HG03460 (cell line): ENCODE measurements at regions not wholly inside any gene's neighbourhood (a gene's known extent, or its start where the extent isn't known, plus 50 kb on each side); places are given as distances from the start of the nearest gene placed in this dataset.

Source experiments
- ATAC-seq: cut with Tn5 transposase; IDR thresholded peaks from one replicate; pipeline ENCODE4 v1.9.1; 2021; ENCODE audit not compliant: unreplicated experiment

DNA sequence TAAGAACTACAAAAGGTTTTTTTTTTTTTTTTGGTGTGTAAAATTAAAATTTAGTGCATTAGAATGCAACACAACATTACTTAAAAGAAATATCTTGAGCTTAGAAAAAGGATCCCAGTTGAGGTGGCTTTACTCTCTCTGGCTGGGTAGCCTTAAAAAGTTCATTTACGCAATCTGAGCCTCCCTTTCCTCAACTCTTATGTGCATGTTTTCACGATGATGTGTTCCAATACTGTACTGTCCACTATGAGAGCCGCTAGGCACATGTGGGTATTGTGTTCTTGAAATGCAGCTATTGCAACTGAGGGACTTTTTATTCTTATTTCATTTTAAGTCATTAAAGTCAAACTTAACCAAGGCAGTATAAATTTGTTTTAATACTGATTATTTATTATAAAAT lies 460.9 kb upstream of the SYT1 start:
- ATAC-seq: no peak

DNA sequence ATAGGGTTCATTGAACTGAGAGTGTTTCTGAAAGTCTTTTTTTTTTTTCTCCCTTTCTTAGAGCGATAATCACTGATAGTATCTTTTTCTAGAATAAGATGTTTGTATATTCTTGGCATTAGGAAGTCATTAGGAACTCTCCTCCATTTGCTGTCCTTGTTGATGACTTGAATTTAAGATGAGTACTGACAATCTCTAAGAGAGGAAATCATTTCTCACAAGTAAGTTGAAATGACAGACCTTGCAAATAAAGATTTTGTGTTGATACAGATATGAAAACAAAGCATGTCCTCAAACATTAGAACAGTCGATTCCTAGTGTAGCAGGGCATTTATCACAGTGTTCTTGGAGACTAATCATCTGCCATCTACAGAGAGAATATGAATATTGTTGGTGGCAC lies 458.4 kb upstream of the SYT1 start:
- ATAC-seq: no peak

DNA sequence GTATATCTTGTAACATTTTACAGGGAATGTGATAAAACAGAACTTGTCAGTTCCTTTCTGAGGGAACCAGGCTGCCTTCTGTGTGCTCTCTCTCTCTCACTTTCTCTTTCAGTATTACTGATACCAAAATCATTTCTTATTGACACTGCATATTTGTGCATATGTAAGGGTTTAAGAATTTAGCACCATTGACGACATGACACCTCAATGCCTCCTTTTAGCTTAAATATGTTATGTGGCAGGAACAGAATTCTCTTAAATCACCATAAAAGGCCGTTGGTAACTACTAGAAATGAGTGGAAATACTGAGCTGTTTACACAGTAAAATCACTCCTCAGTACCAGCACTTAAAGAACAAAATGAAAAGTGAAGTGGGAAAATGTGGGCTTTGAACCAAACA lies 457.7 kb upstream of the SYT1 start:
- ATAC-seq: peak; percentile 83

DNA sequence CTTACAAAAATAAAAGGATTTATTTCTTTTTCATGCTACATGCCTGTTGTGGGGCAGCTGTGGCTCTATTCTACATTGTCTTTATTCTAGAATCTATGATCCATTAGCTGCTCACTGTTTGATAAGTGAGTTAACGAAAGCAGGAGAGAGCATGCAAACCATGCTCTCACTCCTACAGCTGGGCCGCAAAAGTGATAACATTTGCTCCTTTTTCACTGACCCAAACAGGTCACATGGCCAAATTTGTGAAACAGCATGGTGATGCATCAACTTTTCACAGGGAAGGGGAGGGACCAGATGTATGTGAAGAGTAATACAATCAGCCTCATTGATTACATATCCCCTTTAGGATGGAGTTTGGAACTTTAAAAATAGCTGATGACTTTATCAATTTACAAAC lies 456.9 kb upstream of the SYT1 start:
- no peak for ATAC-seq

DNA sequence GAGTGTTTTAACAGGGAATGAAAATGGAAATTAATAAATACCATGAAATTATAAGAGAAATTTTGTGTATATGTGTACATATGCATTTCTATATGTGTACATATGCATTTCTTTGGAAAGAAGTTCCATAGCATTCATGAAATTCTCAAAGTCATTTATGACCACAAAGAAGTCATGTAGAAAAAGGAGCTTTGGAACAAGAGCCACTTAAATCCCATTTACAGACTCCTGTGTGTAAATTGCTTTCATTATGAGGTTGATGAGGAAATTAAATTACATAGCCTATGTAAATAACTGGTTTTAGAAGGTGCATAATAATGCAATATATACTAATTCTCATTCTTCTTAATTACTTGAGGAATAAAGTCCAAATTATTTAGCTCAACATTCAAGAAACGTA lies 450.5 kb upstream of the SYT1 start:
- ATAC-seq: no peak

DNA sequence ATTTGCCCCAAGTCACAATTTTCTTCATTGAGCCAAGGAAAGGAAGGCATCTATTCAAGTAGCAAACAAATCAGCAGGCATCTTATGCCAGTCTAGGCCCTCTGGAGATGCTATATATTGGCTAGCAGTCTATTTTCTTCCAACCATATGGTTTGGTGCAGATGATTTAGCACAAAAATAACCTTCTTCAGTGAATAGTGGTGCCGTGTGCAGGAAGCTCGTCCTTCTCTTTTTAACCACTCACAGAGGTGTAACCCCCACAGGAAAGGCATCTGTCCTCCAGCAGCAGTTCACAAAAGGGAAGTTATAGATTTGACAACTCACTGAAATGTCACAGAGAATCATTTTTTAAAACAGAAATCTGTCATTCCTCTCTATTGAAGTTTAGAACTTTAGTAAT lies 445.7 kb upstream of the SYT1 start:
- no peak for ATAC-seq

DNA sequence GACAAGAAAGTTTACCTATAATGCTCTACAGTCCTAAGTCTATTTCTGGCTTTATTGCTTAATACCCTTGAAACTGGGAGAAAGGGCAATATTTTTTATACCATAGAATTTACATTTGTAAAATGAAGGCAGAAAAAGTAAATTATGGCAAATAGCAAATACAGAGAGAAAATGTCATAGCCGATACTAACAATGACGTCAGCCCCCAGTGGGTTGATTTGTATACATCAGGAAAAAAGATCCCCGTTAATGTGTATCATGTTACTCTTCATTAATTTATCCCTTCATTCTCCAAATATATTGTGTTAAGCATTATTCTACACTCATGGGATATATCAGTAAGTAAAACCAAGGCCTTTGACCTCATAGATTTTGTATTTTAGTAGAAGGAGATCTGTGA lies 445.1 kb upstream of the SYT1 start:
- ATAC-seq: no peak

DNA sequence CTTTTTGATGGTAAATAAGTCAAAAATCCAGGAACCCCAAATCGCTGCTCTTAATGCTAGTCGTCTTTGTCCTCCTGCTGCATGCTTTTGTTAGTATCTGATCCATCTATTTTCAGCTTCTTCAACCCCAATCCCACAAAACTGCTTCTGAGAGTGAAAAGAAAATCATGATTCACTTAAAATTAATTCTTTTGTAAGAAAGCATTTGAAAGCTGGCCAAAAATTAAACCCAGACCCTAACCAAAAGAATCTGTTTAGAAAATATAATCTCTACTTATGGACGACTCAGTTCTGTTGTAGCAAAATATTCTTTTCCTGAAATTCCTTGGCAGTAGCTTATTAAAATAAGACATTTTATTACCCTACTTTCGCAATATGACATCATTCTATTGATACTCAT lies 443.6 kb upstream of the SYT1 start:
- no peak for ATAC-seq

DNA sequence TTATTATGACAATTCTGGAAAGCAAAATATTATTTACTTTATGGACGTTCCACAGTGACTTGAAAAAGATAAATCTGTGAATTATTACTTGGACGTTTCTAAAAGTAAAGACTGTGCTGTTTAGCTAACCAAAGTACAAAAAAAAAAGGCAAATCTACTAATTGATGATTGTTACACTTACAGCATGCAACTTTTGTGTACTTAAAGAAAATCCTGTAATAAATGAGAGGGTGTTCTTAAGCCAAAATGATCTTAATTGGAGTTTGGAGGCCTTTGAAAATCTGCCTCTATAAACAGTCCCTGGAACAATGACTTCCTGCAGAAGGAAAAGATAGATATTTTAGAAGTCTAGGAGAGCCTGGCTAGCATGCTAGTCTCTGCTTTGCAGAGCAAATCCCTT lies 434.0 kb upstream of the SYT1 start:
- no peak for ATAC-seq

DNA sequence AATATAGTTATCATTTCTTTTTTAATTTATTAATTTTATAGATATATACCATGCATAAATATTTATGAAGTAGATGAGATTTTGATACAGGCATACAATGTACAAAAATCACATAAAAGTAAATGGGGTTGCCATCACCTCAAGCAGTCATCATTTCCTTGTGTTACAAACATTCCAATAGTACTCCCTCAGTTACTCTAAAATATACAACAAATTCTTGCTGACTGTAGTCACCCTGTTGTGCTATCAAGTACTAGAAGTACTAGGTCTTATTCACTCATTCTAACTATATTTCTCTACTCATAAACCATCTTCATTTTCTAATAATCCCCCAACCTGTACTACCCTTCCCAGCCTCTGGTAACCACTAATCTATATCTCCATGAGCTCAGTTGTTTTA lies 432.6 kb upstream of the SYT1 start:
- no peak for ATAC-seq

DNA sequence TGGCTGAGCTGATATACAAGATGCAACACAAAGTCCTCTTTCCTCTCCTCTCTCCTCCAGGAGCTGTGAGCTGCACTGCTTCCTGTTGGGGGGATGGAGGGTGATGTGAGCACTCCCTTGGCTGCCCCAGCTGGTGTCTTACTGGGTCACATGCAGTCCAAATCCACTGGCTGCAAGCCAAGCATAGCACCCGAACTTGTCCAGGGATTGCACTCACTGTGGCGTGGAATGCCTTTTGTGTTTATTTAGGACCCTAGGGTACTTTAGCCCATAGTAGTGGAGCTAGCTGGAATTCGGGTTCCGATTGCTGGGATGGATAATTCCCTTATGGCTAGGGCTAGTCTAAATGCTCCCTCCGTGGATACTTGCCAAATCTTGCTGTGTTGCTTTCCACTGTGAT lies 424.9 kb upstream of the SYT1 start:
- ATAC-seq: no peak

DNA sequence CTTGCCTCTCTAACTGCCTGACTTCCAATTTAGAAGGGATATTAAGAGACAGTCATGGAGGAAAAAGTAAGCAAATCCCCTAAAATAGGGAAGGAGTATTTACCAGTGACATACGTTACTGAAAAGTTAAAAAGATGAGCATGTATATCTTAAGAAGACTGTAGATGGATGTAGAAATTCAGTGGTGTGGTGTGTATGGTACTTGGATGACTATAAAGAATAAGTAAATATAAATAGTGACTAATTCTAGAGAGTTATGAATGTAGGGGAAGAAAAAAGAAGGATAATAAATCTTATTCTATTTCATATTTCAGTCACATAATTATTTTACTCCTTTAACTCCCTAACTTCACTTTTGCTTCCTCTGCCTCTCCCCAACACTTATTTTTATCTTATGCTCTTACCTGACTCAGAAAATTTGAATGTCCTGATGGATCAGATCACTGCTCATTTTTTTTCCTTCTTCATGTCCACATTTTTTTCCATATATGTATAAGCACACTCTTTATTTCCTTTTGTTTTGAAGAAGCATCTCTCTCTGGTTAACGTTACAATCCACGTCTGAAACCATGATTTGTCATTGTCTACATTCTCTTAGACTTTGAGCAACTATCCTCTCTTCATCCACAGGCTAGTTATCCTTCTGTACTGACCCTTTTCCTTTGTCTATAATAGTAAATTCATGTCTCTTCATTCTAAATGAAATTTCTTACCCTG lies 422.7 kb upstream of the SYT1 start:
- no peak for ATAC-seq

DNA sequence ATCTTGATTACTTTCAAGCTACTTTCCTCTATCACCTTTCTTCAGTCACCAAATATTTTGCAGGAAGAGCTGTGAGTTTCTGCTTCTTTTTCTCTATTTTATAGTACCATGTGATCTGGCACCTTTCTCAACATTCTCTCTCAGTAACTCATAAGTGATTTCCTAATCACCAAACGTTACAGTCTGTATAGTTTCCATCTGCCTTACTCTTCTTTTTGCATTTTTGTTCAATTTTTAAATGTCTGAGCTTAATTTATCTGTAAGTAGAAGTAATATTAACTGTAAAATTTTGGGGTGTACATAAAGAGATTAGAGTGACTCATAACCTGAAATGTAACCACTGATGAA lies 422.1 kb upstream of the SYT1 start:
- ATAC-seq: no peak

DNA sequence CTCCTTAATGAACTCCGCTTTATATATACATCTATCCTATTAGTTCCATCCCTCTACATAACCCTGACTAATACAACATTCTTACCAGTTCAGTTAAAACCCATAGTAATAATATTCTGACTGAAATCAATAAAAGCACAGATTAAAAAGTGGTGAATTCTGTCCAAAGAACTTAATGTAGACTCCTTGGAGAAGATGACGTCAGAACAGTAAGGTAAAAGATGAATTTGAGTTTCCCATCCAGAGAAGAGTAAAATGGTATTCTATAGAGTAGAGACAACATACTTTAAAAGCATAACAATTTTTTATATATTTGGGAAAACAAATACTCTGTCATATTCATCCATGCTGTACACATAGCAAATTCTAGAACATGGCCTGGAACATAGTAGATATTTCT lies 418.0 kb upstream of the SYT1 start:
- ATAC-seq: no peak

DNA sequence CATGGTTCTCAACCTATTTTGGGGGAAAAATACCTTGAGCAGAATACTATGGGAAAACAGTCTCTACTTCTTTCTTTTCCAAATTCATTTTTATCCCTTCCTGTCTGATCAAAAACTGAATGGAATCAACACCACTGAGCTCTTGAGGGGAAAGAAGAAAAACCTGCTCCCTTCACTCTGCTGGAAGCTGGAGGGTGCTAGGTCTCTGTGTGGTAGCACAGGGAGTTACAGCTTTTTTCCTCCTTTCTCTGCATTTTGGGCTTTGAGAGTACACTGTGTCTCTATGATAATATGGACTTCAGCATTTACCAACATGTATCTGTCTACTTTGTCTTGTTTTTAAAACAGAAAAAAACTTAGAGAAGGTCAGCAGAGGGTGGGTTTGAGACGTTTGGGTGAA lies 417.2 kb upstream of the SYT1 start:
- ATAC-seq: no peak

DNA sequence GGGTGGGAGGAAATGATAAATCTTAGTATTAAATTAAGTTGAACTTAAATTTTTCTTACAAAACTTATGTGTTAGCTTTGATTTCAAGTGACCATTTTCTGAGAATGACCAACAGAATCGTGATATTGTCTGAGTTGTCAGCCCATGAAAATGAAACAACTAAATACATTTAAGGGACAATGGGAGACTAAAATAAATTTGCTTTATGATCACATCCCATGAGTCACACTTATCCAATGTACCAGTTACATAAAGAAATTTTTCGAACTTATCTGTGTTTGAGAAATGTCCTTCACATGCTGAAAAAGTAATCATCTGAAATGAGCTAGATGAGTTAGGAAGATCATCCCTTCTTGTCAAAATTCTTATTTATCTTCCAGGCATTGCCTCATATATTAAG lies 415.9 kb upstream of the SYT1 start:
- no peak for ATAC-seq

DNA sequence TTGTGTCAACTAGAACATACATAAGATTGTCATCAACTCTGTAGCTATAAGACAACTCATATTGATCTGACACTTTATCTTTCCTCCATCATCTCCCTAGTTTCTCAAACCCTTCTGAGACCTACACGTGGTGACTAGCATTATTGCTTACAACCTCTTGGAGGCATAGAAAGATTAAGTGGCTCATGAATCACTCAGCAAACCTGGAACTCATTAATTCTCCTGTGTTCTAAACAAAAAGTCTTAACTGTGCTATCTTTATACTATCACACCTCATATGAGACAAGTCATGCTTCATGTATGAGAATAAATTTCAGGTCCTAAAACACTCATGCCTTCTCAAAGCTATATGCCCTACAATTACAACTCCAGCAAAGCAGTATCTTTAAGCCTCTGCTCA lies 408.6 kb upstream of the SYT1 start:
- ATAC-seq: no peak

DNA sequence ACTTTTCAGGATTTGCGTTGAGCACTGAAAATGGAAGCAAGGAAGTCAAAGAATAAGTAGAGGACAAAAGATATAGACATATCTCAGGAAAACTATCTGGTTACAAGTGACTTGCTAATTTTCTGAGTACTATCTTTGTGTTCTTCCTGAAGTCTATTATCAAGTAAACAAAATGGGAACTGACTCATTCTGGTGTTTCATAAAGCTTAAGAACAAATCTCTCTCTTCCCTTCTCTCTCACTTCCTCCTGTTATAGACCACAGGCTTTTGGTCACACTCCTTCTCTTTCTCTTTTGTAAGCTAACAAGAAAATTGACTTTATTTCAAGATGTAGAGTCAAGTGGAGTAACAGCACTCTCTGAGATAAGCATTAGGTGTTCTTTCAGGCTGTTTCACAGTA lies 406.6 kb upstream of the SYT1 start:
- peak; percentile 100 for ATAC-seq

DNA sequence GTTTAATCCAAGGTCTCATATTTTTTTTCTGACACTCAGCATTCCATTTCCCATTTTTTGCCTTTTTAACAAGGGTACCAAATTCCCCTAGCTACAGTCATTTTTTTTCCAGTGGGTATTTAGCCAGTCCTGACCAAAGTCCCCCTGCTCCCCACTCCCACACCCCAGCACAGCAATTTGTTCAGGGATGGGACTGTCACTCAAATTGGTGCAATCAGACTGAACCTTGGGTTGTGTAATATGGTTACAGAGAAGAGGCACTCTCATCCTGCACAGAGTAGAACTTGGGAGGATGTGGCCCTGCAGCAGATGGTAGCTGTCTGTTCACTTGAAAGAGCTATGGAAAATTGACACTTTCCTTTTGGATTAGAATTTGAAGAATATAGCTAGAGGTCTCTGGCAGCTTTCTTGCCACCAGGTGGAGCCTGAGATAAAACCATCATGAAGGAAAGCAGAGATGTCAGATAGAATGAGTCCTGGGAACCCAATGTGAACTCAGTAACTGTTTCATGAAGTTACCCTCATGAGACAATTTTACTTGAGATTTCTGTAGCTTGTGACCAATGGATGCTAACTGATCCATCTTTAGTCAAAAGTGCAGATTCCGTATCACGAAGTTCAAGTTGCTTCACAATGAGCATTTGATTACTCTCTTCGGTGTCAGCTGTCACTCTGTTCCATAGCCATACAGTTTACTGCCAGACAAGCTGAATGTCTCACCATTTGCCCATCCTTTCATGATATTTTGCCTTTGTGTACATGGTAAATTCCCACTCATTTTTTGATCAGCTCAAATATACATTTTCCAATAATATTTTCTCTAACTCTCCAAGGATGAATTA lies 394.0 kb upstream of the SYT1 start:
- no peak for ATAC-seq

DNA sequence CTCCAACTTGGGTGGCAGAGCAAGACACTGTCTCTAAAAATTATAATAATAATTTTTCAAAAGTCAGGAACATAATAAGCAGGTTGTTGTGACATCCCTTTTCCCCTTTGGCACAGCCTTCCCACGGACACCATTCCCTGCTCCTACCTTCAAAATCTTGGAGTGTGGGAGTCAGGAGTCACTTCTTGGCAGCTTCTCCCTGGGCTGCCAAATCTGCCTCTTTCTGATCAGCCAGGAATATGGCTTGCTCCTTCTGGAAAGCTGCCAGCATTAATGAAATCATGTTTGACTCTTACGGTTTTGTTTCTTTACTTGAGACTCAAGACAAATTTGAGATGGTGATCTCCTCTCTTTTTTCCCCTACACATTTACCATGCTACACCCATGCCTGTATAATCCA lies 391.4 kb upstream of the SYT1 start:
- ATAC-seq: no peak

DNA sequence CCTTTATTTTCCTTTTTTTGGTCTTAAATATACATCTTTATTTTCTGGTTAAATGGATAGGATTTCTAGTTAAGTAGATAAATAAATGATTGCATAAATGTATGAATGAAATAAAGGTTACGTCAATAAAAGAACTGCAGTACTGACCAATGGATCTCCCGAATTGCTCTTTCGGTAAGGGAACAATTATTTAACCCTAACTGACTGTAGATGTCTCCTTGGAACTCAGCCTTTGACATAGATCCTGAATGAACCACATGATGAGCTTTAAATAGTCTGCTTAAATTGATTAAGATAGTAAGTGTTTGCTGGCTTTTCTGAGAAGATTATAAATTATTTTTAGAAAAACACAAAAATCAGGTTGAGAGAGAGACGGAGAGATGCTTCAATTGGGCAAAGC lies 391.0 kb upstream of the SYT1 start:
- ATAC-seq: no peak

DNA sequence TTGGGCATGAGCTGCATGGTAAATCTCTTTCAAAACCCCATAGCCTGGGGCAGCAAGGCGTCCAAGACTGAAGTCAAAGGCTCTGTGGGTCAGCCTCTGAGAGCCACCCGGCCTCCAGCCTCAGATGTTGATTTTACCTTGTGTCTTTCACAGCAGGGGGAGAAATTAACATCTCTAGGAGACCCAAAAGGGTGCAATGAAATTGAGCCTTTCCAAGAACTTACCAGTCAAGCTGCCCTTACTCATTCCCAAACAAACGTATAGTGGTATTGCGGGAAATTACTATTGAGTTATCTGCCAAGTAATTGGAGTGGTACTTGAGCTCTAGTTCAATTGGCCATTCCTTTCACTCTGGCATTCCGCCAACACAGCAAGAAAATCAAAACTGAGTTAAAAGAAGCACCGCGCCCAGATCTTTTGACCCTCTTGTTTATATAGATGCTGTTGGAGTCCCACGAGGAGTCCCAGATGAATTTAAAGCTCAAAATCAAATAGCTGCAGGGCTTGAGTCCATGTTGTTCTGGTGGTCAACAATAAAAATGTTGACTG lies 380.7 kb upstream of the SYT1 start:
- ATAC-seq: no peak

DNA sequence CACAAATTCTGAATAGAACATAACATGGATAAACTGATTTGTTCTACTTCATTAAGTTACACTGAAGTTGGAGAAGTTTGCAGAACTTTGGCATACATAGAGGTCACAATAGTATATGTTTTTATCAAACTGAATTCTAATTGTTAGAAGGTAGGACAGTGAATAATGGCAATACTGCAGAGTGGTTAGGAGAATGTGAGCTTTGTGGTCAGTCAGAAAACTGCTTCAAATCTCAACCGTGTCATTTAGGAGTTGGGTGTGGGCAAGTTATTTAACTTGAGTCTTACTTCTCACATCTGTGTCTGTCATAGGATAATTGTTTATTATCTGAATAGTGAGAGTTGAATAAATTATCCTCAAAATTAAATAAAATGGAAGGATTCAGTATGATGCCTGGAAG lies 374.6 kb upstream of the SYT1 start:
- ATAC-seq: no peak
